A673 (cell line): ENCODE measurements at regions not wholly inside any gene's neighbourhood (a gene's known extent, or its start where the extent isn't known, plus 50 kb on each side); places are given as distances from the start of the nearest gene placed in this dataset.

ENCODE experiments used
- BruUV-seq: library from RNA; stranded (reverse); fragments of 400-500 nt; replicated peaks from 2 replicates; lab custom pipeline; 2021; lab: Mats Ljungman, UMichigan
- CTCF ChIA-PET: fragments of 300-600 bp; sonication (Branson Sonifier 250); formaldehyde crosslinking; loops from one replicate; lab custom pipeline; 2022; ENCODE audit warnings: antibody characterized with exemption; lab: Charles Lee
- POLR2A ChIA-PET: fragments of 300-600 bp; sonication (Branson Sonifier 250); formaldehyde crosslinking; loops from one replicate; lab custom pipeline; 2022; ENCODE audit warnings: antibody characterized with exemption; ENCODE audit not compliant: low non-redundant PET; lab: Charles Lee
- DNase-seq: peaks from one replicate; pipeline ENCODE4 v3.0.0-alpha.2; 2015; ENCODE audit warnings: low spot score
- H3K27ac ChIP-seq: fragments of 200-600 bp; sonication (generic); 2 replicates; pipeline ENCODE4 v1.5.1; 2016; ENCODE audit warnings: mixed run types, low read depth, mild to moderate bottlenecking, mixed read lengths, antibody characterized with exemption, low read length; ENCODE audit not compliant: poor library complexity, severe bottlenecking
- H3K27me3 ChIP-seq: fragments of 200-600 bp; sonication (generic); replicated peaks from 2 replicates; pipeline ENCODE4 v1.6.1; 2017; ENCODE audit warnings: mixed run types, low read depth, mild to moderate bottlenecking, mixed read lengths, antibody characterized with exemption, low read length; ENCODE audit not compliant: insufficient read depth, poor library complexity
- H3K36me3 ChIP-seq: fragments of 200-600 bp; sonication (generic); 2 replicates; pipeline ENCODE4 v1.6.1; 2016; ENCODE audit warnings: mixed run types, mild to moderate bottlenecking, mixed read lengths, antibody characterized with exemption, low read length; ENCODE audit not compliant: insufficient read depth, poor library complexity, severe bottlenecking
- H3K4me1 ChIP-seq: fragments of 200-600 bp; sonication (generic); 2 replicates; pipeline ENCODE4 v1.6.1; 2017; ENCODE audit warnings: mixed run types, mild to moderate bottlenecking, mixed read lengths, antibody characterized with exemption, low read length; ENCODE audit not compliant: insufficient read depth, poor library complexity, severe bottlenecking
- H3K4me3 ChIP-seq: fragments of 200-600 bp; sonication (generic); 2 replicates; pipeline ENCODE4 v1.5.1; 2016; ENCODE audit warnings: low read depth, mixed run types, mild to moderate bottlenecking, mixed read lengths, low read length; ENCODE audit not compliant: poor library complexity, severe bottlenecking
- H3K9me3 ChIP-seq: fragments of 200-600 bp; sonication (generic); 2 replicates; pipeline ENCODE4 v1.6.1; 2016; ENCODE audit warnings: mixed run types, low read depth, mild to moderate bottlenecking, mixed read lengths, antibody characterized with exemption, low read length; ENCODE audit not compliant: poor library complexity, severe bottlenecking
- CTCF ChIP-seq: fragments of 300-800, 200-600 bp; sonication (generic); conservative IDR thresholded peaks from 2 replicates; pipeline ENCODE4 v1.5.1; 2017; ENCODE audit warnings: low read depth, mild to moderate bottlenecking, antibody characterized with exemption, low read length, moderate library complexity, mixed read lengths
- EZH2 ChIP-seq: fragments of 200-600 bp; sonication (generic); IDR thresholded peaks from 2 replicates; pipeline ENCODE4 v1.6.1; 2017; ENCODE audit warnings: borderline replicate concordance, low read depth, mild to moderate bottlenecking, mixed read lengths, antibody characterized with exemption, low read length; ENCODE audit not compliant: poor library complexity, severe bottlenecking
- intact Hi-C: fragments of 100-400 bp; cut with micrococcal nuclease; formaldehyde crosslinking; loops from one replicate; pipeline ENCODE4 v1.10.0; 2022; ENCODE audit not compliant: unreplicated experiment

DNA sequence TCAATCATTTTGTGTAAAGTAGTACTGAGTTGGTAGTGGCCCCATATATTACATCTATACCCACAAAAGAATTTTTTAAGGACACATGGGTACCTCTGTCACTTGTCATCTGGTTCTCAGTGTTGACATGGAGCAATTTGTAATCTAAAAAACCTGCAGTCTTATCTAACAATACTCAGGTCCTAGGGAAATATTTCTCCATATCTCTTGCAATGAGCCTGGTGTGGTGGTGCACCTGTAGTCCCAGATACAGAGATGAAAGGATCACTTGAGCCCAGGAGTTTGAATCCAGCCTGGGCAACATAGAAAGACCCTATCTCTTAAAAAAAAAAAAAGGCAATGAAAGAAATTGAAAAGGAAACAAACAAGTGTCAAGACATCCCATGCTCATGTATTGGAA, 70.7 kb upstream of the ZNF30 start:
- ChIA-PET CTCF (no interaction called here), POLR2A (no interaction called here)
- H3K4me1 ChIP-seq = no peaks in the 10 kb centered on the region
- no TSS peak for BruUV-seq
- no peaks in the 10 kb centered on the region for H3K36me3 ChIP-seq
- no peak for TF ChIP-seq EZH2
- no peak overlapping the region for H3K4me3 ChIP-seq
- no peaks in the 10 kb centered on the region for H3K27me3 ChIP-seq
- no peaks in the 10 kb centered on the region for H3K9me3 ChIP-seq
- no peak overlapping the region for H3K27ac ChIP-seq
- no peak for DNase-seq
- intact Hi-C loops = no loop called here

- CTCF ChIA-PET = no interaction called here
- intact Hi-C loops = no loop called here
- no TSS peak for BruUV-seq
- no peaks in the 10 kb centered on the region for H3K27me3 ChIP-seq
- H3K4me3 ChIP-seq = no peak overlapping the region
- H3K36me3 ChIP-seq = no peaks in the 10 kb centered on the region
- H3K27ac ChIP-seq = no peak overlapping the region
- H3K4me1 ChIP-seq = no peaks in the 10 kb centered on the region
- no peaks in the 10 kb centered on the region for H3K9me3 ChIP-seq
- DNase-seq = no peak
- TF ChIP-seq CTCF (no peak), EZH2 (no peak)
- POLR2A ChIA-PET = no interaction called here
Observed at GRCh38 chr19:34853369-34853768, 73.3 kb upstream of the ZNF30 start.

- POLR2A ChIA-PET = no interaction called here
- Histone ChIP-seq H3K9me3 (no peaks in the 10 kb centered on the region), H3K4me1 (no peaks in the 10 kb centered on the region), H3K4me3 (no peak overlapping the region), H3K36me3 (no peaks in the 10 kb centered on the region), H3K27ac (no peak overlapping the region), H3K27me3 (no peaks in the 10 kb centered on the region)
- TF ChIP-seq CTCF = no peak
- no peak for TF ChIP-seq EZH2
- intact Hi-C loops = no loop called here
- CTCF ChIA-PET = no interaction called here
- DNase-seq = no peak
- BruUV-seq = no TSS peak
Observed at GRCh38 chr19:34852669-34853068, 74.0 kb upstream of the ZNF30 start.

- TF ChIP-seq CTCF (no peak), EZH2 (no peak)
- no peak overlapping the region for H3K27ac ChIP-seq
- no peak for DNase-seq
- no peaks in the 10 kb centered on the region for H3K27me3 ChIP-seq
- intact Hi-C loops = no loop called here
- H3K9me3 ChIP-seq = no peaks in the 10 kb centered on the region
- no peaks in the 10 kb centered on the region for H3K36me3 ChIP-seq
- no peaks in the 10 kb centered on the region for H3K4me1 ChIP-seq
- POLR2A ChIA-PET = no interaction called here
- no peak overlapping the region for H3K4me3 ChIP-seq
- BruUV-seq = no TSS peak
- CTCF ChIA-PET = no interaction called here
Observed at GRCh38 chr19:34851277-34851804, 75.4 kb upstream of the ZNF30 start.
